AG04450 (cell line): ENCODE measurements at regions not wholly inside any gene's neighbourhood (a gene's known extent, or its start where the extent isn't known, plus 50 kb on each side); places are given as distances from the start of the nearest gene placed in this dataset.
A peak's percentile ranks its signal among the peaks of the same experiment; 100 is the strongest.

Experiments used
- CTCF ChIA-PET: fragments of 300-600, 350-600 bp; formaldehyde crosslinking; extraction: SDS; loops from one replicate; lab custom pipeline; 2022; ENCODE audit warnings: antibody characterized with exemption, inconsistent platforms; lab: Charles Lee
- POLR2A ChIA-PET: fragments of 350-600 bp; formaldehyde crosslinking; extraction: SDS; loops from one replicate; lab custom pipeline; 2021; ENCODE audit warnings: antibody characterized with exemption, inconsistent platforms; lab: Yijun Ruan, JAX
- DNase-seq: peaks from one replicate; pipeline ENCODE4 v3.0.0-alpha.2; 2011; ENCODE audit warnings: low read depth, low spot score
- H3K27ac ChIP-seq: one replicate; pipeline ENCODE4 v1.5.1; 2012; ENCODE audit warnings: low read depth, low read length, control low read depth
- H3K27me3 ChIP-seq: one replicate; pipeline ENCODE4 v1.6.0; 2012; ENCODE audit warnings: low read length; ENCODE audit not compliant: control insufficient read depth, insufficient read depth
- H3K4me3 ChIP-seq: 2 replicates; pipeline ENCODE4 v1.5.1; 2011; ENCODE audit warnings: mild to moderate bottlenecking, low read depth, low read length, control low read depth
- H3K9me3 ChIP-seq: 2 replicates; pipeline ENCODE4 v1.5.1; 2012; ENCODE audit warnings: low read length; ENCODE audit not compliant: control insufficient read depth, insufficient read depth
- CTCF ChIP-seq: IDR thresholded peaks from 2 replicates; pipeline ENCODE4 v1.5.1; 2011; ENCODE audit warnings: low read depth, low read length, control low read depth, inconsistent platforms

- Histone ChIP-seq H3K27me3 (no peaks in the 10 kb centered on the region), H3K9me3 (peaks cover 11% of the 10 kb centered on the region; the same call in 1 of the 2 replicates), H3K4me3 (no peak overlapping the region), H3K27ac (no peak overlapping the region)
- no peak for TF ChIP-seq CTCF
- POLR2A ChIA-PET: no interaction called here
- DNase-seq: no peak
- CTCF ChIA-PET: no interaction called here
Observed at GRCh38 chr6:140370441-140370840, 996.0 kb upstream of the CITED2 start.

- peaks cover 14% of the 10 kb centered on the region for H3K9me3 ChIP-seq
- TF ChIP-seq CTCF: no peak
- CTCF ChIA-PET: no interaction called here
- H3K4me3 ChIP-seq: no peak overlapping the region
- DNase-seq: peak; percentile 82
- POLR2A ChIA-PET: no interaction called here
- no peaks in the 10 kb centered on the region for H3K27me3 ChIP-seq
- no peak overlapping the region for H3K27ac ChIP-seq
Observed at GRCh38 chr6:140366991-140367390, 992.5 kb upstream of the CITED2 start.

GRCh38 chr6:140364916-140365315 lies 990.5 kb upstream of the CITED2 start:
- Histone ChIP-seq H3K27me3 (no peaks in the 10 kb centered on the region), H3K9me3 (peaks cover 14% of the 10 kb centered on the region), H3K4me3 (no peak overlapping the region), H3K27ac (no peak overlapping the region)
- ChIA-PET POLR2A (no interaction called here), CTCF (no interaction called here)
- no peak for TF ChIP-seq CTCF
- DNase-seq: no peak

GRCh38 chr6:140360651-140361050 lies 986.2 kb upstream of the CITED2 start:
- ChIA-PET CTCF (no interaction called here), POLR2A (no interaction called here)
- H3K27me3 ChIP-seq: no peaks in the 10 kb centered on the region
- no peak for TF ChIP-seq CTCF
- peaks cover 14% of the 10 kb centered on the region for H3K9me3 ChIP-seq
- no peak overlapping the region for H3K27ac ChIP-seq
- no peak overlapping the region for H3K4me3 ChIP-seq
- DNase-seq: no peak

- POLR2A ChIA-PET: no interaction called here
- no peak for TF ChIP-seq CTCF
- DNase-seq: no peak
Observed at GRCh38 chr6:140355476-140355875, 981.0 kb upstream of the CITED2 start.

More at GRCh38 chr6:140355476-140355875, 981.0 kb upstream of the CITED2 start:
- Histone ChIP-seq H3K4me3 (no peak overlapping the region), H3K9me3 (no peaks in the 10 kb centered on the region), H3K27me3 (no peaks in the 10 kb centered on the region), H3K27ac (no peak overlapping the region)
- CTCF ChIA-PET: interaction anchor here (0.6 kb wide), 1 partner anchor 616 kb away, joined by 3 read pairs; no protein-coding TSS in a partner anchor
